HFFc6 (cell line): ENCODE measurements at regions not wholly inside any gene's neighbourhood (a gene's known extent, or its start where the extent isn't known, plus 50 kb on each side); places are given as distances from the start of the nearest gene placed in this dataset.
A peak's percentile ranks its signal among the peaks of the same experiment; 100 is the strongest.

ENCODE experiments used
- DNase-seq: peaks from one replicate; pipeline ENCODE4 v3.0.0-alpha.2; 2018
- H3K27ac Mint-ChIP-seq: 2 replicates; pipeline ENCODE4 v1.8.0; 2020; ENCODE audit warnings: mild to moderate bottlenecking, mixed read lengths
- H3K27me3 Mint-ChIP-seq: 2 replicates; pipeline ENCODE4 v1.8.0; 2021; ENCODE audit warnings: mild to moderate bottlenecking, moderate library complexity, mixed read lengths; ENCODE audit not compliant: insufficient read depth
- H3K36me3 Mint-ChIP-seq: 2 replicates; pipeline ENCODE4 v1.8.0; 2021; ENCODE audit warnings: low read depth, mixed read lengths
- H3K4me1 Mint-ChIP-seq: 2 replicates; pipeline ENCODE4 v1.8.0; 2020; ENCODE audit warnings: low read depth, mixed read lengths
- H3K4me3 Mint-ChIP-seq: 2 replicates; pipeline ENCODE4 v1.8.0; 2020; ENCODE audit warnings: mild to moderate bottlenecking, moderate library complexity, mixed read lengths
- H3K9me3 Mint-ChIP-seq: 2 replicates; pipeline ENCODE4 v1.8.0; 2020; ENCODE audit warnings: mild to moderate bottlenecking, mixed read lengths
- TF ChIP-seq, protein P1 (sequence below): fragments of 200-600 bp; sonication (generic); IDR thresholded peaks from 2 replicates; pipeline ENCODE4 v1.5.0; 2021; ENCODE audit warnings: antibody characterized with exemption, mild to moderate bottlenecking

DNA sequence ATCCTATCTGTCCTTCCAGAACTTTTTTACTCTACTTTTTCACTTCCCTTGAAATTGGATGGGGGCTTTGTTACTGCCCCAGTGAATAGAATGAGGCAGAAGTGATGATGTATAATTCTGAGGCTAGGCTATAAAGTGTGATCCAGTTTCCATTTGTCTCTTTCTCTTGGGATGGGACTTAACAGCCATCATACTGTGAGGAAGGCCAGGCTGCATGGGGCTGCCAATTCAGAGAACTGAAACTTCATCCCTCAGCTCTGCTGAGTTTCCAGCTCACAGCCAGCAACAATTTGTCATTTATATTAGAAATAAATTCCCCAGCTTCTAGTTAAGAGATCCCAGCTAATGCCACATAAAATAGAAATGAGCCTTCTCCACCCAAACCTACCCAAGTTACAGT lies 504.0 kb upstream of the TGFBR2 start:
- Mint-ChIP-seq H3K4me1 (peaks cover 26% of the 10 kb centered on the region), H3K27me3 (peaks cover 3% of the 10 kb centered on the region; the same call in 1 of the 2 replicates), H3K36me3 (peaks cover 14% of the 10 kb centered on the region), H3K9me3 (peaks cover 10% of the 10 kb centered on the region; the same call in 1 of the 2 replicates), H3K27ac (no peak overlapping the region), H3K4me3 (no peak overlapping the region)
- DNase-seq, result no peak
- TF ChIP-seq, protein P1, sequence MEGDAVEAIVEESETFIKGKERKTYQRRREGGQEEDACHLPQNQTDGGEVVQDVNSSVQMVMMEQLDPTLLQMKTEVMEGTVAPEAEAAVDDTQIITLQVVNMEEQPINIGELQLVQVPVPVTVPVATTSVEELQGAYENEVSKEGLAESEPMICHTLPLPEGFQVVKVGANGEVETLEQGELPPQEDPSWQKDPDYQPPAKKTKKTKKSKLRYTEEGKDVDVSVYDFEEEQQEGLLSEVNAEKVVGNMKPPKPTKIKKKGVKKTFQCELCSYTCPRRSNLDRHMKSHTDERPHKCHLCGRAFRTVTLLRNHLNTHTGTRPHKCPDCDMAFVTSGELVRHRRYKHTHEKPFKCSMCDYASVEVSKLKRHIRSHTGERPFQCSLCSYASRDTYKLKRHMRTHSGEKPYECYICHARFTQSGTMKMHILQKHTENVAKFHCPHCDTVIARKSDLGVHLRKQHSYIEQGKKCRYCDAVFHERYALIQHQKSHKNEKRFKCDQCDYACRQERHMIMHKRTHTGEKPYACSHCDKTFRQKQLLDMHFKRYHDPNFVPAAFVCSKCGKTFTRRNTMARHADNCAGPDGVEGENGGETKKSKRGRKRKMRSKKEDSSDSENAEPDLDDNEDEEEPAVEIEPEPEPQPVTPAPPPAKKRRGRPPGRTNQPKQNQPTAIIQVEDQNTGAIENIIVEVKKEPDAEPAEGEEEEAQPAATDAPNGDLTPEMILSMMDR, result no peak

DNA sequence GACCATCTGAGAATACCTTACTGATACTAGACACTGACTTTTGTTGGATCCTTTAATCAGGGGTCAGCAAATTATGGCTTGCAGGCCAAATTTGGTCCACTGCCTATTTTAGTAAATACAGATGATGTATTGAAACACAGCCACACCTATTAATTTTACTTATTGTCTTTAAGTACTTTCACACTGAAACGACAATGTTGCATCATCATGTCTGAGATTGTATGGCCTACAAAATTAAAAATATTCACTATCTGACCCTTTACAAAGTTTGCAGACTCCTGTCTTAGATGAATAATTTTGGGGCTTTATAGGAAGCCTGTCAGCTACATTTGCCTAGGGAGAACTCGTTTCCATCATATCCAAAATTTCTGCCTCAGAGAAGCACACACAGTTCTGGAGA lies 503.2 kb upstream of the TGFBR2 start:
- Mint-ChIP-seq H3K27me3 (peaks cover 3% of the 10 kb centered on the region; the same call in 1 of the 2 replicates), H3K36me3 (peaks cover 14% of the 10 kb centered on the region), H3K27ac (no peak overlapping the region), H3K4me1 (peaks cover 20% of the 10 kb centered on the region), H3K9me3 (peaks cover 10% of the 10 kb centered on the region; the same call in 1 of the 2 replicates), H3K4me3 (no peak overlapping the region)
- DNase-seq, result no peak
- TF ChIP-seq, protein P1, result no peak

DNA sequence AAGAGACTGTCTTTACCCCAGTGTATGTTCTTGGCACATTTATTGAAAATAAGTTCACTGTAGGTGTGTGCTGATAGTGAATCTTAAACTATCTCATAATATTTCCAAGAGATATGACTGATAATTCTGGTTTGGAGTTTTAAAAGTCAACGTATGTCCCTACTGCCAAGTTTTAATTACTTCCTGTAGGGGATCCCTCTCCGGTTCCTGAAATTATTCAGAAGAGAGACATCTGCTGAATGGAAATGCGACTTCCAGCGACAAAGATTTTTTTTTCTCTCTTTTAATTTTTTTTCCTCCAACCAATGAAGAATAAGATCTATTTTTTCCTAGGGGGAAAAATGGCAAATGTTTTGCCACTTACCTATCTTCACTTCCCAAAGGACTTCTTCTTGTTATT lies 498.9 kb upstream of the TGFBR2 start:
- Mint-ChIP-seq H3K9me3 (peaks cover 10% of the 10 kb centered on the region; the same call in 1 of the 2 replicates), H3K4me1 (0 out of 2 replicates have a peak, but pooled peaks cover under 1% of the 10 kb centered on the region), H3K36me3 (peaks cover 14% of the 10 kb centered on the region), H3K4me3 (no peak overlapping the region), H3K27ac (no peak overlapping the region), H3K27me3 (peaks cover 3% of the 10 kb centered on the region; the same call in 1 of the 2 replicates)
- TF ChIP-seq, protein P1, result no peak
- DNase-seq, result no peak

DNA sequence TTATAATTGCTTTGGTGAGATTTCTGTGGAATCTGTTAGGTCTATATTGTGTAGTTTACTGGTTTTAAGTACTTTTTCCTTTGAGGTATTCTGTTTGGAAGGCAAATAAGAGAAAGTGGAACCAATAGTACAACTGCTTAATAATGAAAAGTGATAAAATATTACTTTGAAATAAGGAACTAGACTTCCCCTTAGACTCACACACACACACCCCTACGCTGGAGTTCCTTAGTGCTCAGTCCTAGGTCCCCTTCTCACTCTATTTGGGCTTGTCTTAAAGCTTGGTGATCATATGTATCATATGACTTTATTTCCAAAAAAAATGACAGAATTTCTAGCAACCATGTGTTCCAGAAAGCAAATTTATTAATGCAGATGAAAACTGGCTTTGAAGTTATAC lies 494.0 kb upstream of the TGFBR2 start:
- Mint-ChIP-seq H3K9me3 (no peaks in the 10 kb centered on the region), H3K36me3 (no peaks in the 10 kb centered on the region), H3K4me3 (no peak overlapping the region), H3K27ac (no peak overlapping the region), H3K4me1 (peaks cover 20% of the 10 kb centered on the region), H3K27me3 (no peaks in the 10 kb centered on the region)
- TF ChIP-seq, protein P1, result no peak
- no peak for DNase-seq

DNA sequence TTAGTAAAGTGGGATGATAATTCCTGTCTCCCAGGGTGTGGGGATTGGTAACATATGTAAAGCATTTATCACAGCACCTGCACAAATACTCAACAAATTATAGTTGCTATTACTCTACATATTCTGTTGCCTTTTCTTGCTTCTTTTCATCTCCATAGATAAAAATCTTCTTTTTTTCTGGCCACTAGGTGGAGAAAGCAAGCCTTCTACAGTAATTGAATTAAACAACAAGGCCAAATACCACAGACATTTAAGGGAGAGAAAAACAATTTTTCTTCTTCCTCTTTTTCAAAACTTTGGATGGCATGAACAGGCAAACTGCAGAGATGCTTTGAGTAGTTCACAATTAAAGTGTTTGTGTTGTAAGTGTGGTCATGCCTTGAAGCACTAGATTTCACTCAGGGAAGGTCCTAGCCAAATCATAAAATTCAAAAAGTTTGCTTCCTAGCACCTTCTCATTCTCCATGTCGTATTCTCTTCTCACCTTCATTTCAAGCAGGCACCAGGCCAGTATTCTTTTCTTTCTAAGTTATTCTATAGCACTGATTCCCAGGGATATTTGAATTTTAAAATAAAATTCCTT lies 493.4 kb upstream of the TGFBR2 start:
- DNase-seq, result peak; percentile 64
- TF ChIP-seq, protein P1, result peak; percentile 92
- no peaks in the 10 kb centered on the region for H3K27me3 Mint-ChIP-seq

More for the DNA sequence above, 493.4 kb upstream of the TGFBR2 start:
- H3K27ac Mint-ChIP-seq, result no peak overlapping the region
- H3K36me3 Mint-ChIP-seq, result no peaks in the 10 kb centered on the region
- H3K4me1 Mint-ChIP-seq, result peaks cover 20% of the 10 kb centered on the region
- H3K4me3 Mint-ChIP-seq, result no peak overlapping the region
- no peaks in the 10 kb centered on the region for H3K9me3 Mint-ChIP-seq
